Keratinocyte (primary cell): ENCODE measurements at regions not wholly inside any gene's neighbourhood (a gene's known extent, or its start where the extent isn't known, plus 50 kb on each side); places are given as distances from the start of the nearest gene placed in this dataset.
A peak's percentile ranks its signal among the peaks of the same experiment; 100 is the strongest.

Experiments used
- DNase-seq: peaks from one replicate; pipeline ENCODE4 v3.0.0-alpha.2; 2011; ENCODE audit warnings: low read depth, missing footprints, low spot score
- FAIRE-seq: peaks from 2 replicates; lab custom pipeline; 2011; peaks lifted over from hg19 to GRCh38; lab: Jason Lieb, UNC
- H2AFZ ChIP-seq: 2 replicates; pipeline ENCODE4 v1.6.0; 2012; ENCODE audit warnings: low read length, control low read depth, inconsistent platforms; ENCODE audit not compliant: control insufficient read depth
- H3K27ac ChIP-seq: 2 replicates; pipeline ENCODE4 v1.5.1; 2011; ENCODE audit warnings: low read length; ENCODE audit not compliant: control insufficient read depth, insufficient read depth
- H3K27me3 ChIP-seq: 3 replicates; pipeline ENCODE4 v1.6.0; 2011; ENCODE audit warnings: low read length; ENCODE audit not compliant: control insufficient read depth, insufficient read depth; ENCODE audit errors: extremely low read depth
- H3K36me3 ChIP-seq, 2 experiments: 2 replicates in 1 of 2; 3 replicates in 1 of 2; pipeline ENCODE4 v1.5.1; 2011; ENCODE audit warnings: low read length in 2 of 2, mild to moderate bottlenecking in 1 of 2; ENCODE audit not compliant: control insufficient read depth in 2 of 2, insufficient read depth in 2 of 2; ENCODE audit errors: extremely low read depth in 1 of 2
- H3K4me1 ChIP-seq: 3 replicates; pipeline ENCODE4 v1.5.1; 2011; ENCODE audit warnings: low read length; ENCODE audit not compliant: control insufficient read depth, insufficient read depth; ENCODE audit errors: extremely low read depth
- H3K4me2 ChIP-seq: 3 replicates; pipeline ENCODE4 v1.6.0; 2011; ENCODE audit warnings: low read depth, low read length; ENCODE audit not compliant: control insufficient read depth, insufficient read depth; ENCODE audit errors: extremely low read depth
- H3K4me3 ChIP-seq, 3 experiments: fragments of 200-600 bp in 1 of 3; sonication (generic) in 1 of 3; 2 replicates in 2 of 3; 3 replicates in 1 of 3; pipeline ENCODE4 v1.5.1; 2011 to 2016; ENCODE audit warnings: low read length in 3 of 3, mild to moderate bottlenecking in 3 of 3, control low read depth in 2 of 3, inconsistent platforms in 1 of 3, low read depth in 1 of 3, mixed read lengths in 1 of 3, mixed run types in 1 of 3, moderate library complexity in 1 of 3; ENCODE audit not compliant: control insufficient read depth in 2 of 3, insufficient read depth in 2 of 3; ENCODE audit errors: extremely low read depth in 1 of 3
- H3K79me2 ChIP-seq: 2 replicates; pipeline ENCODE4 v1.6.0; 2012; ENCODE audit warnings: low read length; ENCODE audit not compliant: control insufficient read depth, insufficient read depth
- H3K9ac ChIP-seq: 3 replicates; pipeline ENCODE4 v1.6.0; 2011; ENCODE audit warnings: low read length; ENCODE audit not compliant: control insufficient read depth, insufficient read depth; ENCODE audit errors: extremely low read depth
- H3K9me1 ChIP-seq: 3 replicates; pipeline ENCODE4 v1.6.0; 2011; ENCODE audit warnings: low read length; ENCODE audit not compliant: control insufficient read depth, insufficient read depth; ENCODE audit errors: extremely low read depth
- H3K9me3 ChIP-seq: 2 replicates; pipeline ENCODE4 v1.5.1; 2012; ENCODE audit warnings: low read depth, low read length; ENCODE audit not compliant: control insufficient read depth
- H4K20me1 ChIP-seq: 3 replicates; pipeline ENCODE4 v1.6.0; 2011; ENCODE audit warnings: low read length; ENCODE audit not compliant: control insufficient read depth, insufficient read depth; ENCODE audit errors: extremely low read depth
- CTCF ChIP-seq, 3 experiments: IDR thresholded peaks in 1 of 3; conservative IDR thresholded peaks in 1 of 3; optimal IDR thresholded peaks in 1 of 3; 2 replicates in 2 of 3; 3 replicates in 1 of 3; pipeline versions ENCODE3 to v1.5.1; 2011; ENCODE audit warnings: low read length in 3 of 3, mild to moderate bottlenecking in 3 of 3, moderate library complexity in 2 of 3, control low read depth in 1 of 3, inconsistent platforms in 1 of 3; ENCODE audit not compliant: insufficient read depth in 2 of 3; ENCODE audit errors: extremely low read depth in 1 of 3
- EZH2 ChIP-seq: IDR thresholded peaks from one replicate; pipeline ENCODE4 v1.6.1; 2012; ENCODE audit warnings: inconsistent platforms, mild to moderate bottlenecking, low read length, moderate library complexity
- dilution Hi-C: fragments of 300-500 bp; cut with MboI; formaldehyde crosslinking; loops from one replicate; pipeline ENCODE4 v1.7.0; 2020; ENCODE audit warnings: low sequenced_read_pairs; ENCODE audit not compliant: extremely low pct_ligation_motif_present

- H3K9ac ChIP-seq = no peak overlapping the region
- H3K9me1 ChIP-seq = no peaks in the 10 kb centered on the region
- FAIRE-seq = peak; percentile 36
- no peak for TF ChIP-seq CTCF (optimal IDR thresholded peaks at IDR 0.05 in 1 of 3, IDR thresholded peaks at IDR 0.05 in 1 of 3, conservative IDR thresholded peaks at IDR 0.05 in 1 of 3; ENCODE audit: extremely low read depth in 1 of 3, insufficient read depth in 2 of 3, low read length in 3 of 3)
- no peak for TF ChIP-seq EZH2
- no peaks in the 10 kb centered on the region for H4K20me1 ChIP-seq
- H3K4me1 ChIP-seq = peaks cover 17% of the 10 kb centered on the region
- peak; percentile 32 for DNase-seq
- no peak overlapping the region for H3K27ac ChIP-seq
- dilution Hi-C loops = no loop called here
- H2AFZ ChIP-seq = no peak overlapping the region
- H3K4me3 ChIP-seq = no peak overlapping the region
- H3K36me3 ChIP-seq = no peaks in the 10 kb centered on the region
- H3K4me2 ChIP-seq = peak overlapping the region; percentile 6
- no peaks in the 10 kb centered on the region for H3K9me3 ChIP-seq
- no peaks in the 10 kb centered on the region for H3K79me2 ChIP-seq
- H3K27me3 ChIP-seq = no peaks in the 10 kb centered on the region
Measured at GRCh38 chr11:91163619-91164451, 941.0 kb upstream of the CHORDC1 start.

GRCh38 chr11:91160661-91161060, 937.8 kb upstream of the CHORDC1 start:
- H3K79me2 ChIP-seq = no peaks in the 10 kb centered on the region
- H3K4me3 ChIP-seq = no peak overlapping the region
- FAIRE-seq = no peak
- dilution Hi-C loops = no loop called here
- no peak for DNase-seq
- no peaks in the 10 kb centered on the region for H3K36me3 ChIP-seq
- H3K9ac ChIP-seq = no peak overlapping the region
- peak overlapping the region; percentile 48 for H2AFZ ChIP-seq
- no peak for TF ChIP-seq EZH2
- no peak for TF ChIP-seq CTCF (optimal IDR thresholded peaks at IDR 0.05 in 1 of 3, IDR thresholded peaks at IDR 0.05 in 1 of 3, conservative IDR thresholded peaks at IDR 0.05 in 1 of 3; ENCODE audit: extremely low read depth in 1 of 3, insufficient read depth in 2 of 3, low read length in 3 of 3)
- H4K20me1 ChIP-seq = no peaks in the 10 kb centered on the region
- no peaks in the 10 kb centered on the region for H3K9me1 ChIP-seq
- H3K4me2 ChIP-seq = no peak overlapping the region
- H3K4me1 ChIP-seq = peaks cover 19% of the 10 kb centered on the region
- H3K27ac ChIP-seq = no peak overlapping the region
- H3K27me3 ChIP-seq = no peaks in the 10 kb centered on the region
- H3K9me3 ChIP-seq = no peaks in the 10 kb centered on the region
